K562 (cell line): ENCODE measurements at regions not wholly inside any gene's neighbourhood (a gene's known extent, or its start where the extent isn't known, plus 50 kb on each side); places are given as distances from the start of the nearest gene placed in this dataset.

ENCODE experiments used
- ATAC-seq: fragments of 200-7000 bp; cut with Tn5 transposase; 3 replicates; pipeline ENCODE4 v1.9.1; 2020; ENCODE audit warnings: moderate library complexity
- BruUV-seq: library from RNA; stranded (reverse); fragments of 400-500 nt; replicated peaks from 2 replicates; lab custom pipeline; 2021; lab: Mats Ljungman, UMichigan
- CTCF ChIA-PET: fragments of 300-600 bp; formaldehyde crosslinking; extraction: SDS; loops from one replicate; lab custom pipeline; 2021; ENCODE audit warnings: low intra/inter-chr PET ratio; lab: Yijun Ruan, JAX
- POLR2A ChIA-PET: fragments of 300-600, 350-650 bp; sonication (Branson Sonifier 250); formaldehyde crosslinking; extraction: SDS; loops from one replicate; lab custom pipeline; 2021; ENCODE audit warnings: antibody characterized with exemption, inconsistent platforms; lab: Yijun Ruan, JAX
- DNase-seq, 4 experiments: peaks; one replicate each; pipeline versions ENCODE4 v3.0.0 to v3.0.0-alpha.2; 2011 to 2018; ENCODE audit warnings: low spot score in 3 of 4, mixed read lengths in 3 of 4; ENCODE audit errors: extremely low read depth in 1 of 4
- FAIRE-seq: peaks from 2 replicates; lab custom pipeline; 2011; peaks lifted over from hg19 to GRCh38; lab: Jason Lieb, UNC
- H2AFZ ChIP-seq: 2 replicates; pipeline ENCODE4 v1.6.0; 2011; ENCODE audit warnings: low read depth, low read length, control low read depth, inconsistent platforms
- H3K27ac ChIP-seq: fragments of 200-600 bp; 3 replicates; pipeline ENCODE4 v1.8.0; 2011; ENCODE audit warnings: low read depth, mild to moderate bottlenecking, control low read depth, inconsistent platforms, low read length, moderate library complexity, mixed read lengths; ENCODE audit errors: extremely low read depth
- H3K27me3 ChIP-seq, 2 experiments: fragments of 300-600 bp in 1 of 2; 2 replicates in 1 of 2; 3 replicates in 1 of 2; pipeline versions ENCODE4 v1.6.0 to v1.8.0; 2011; ENCODE audit warnings: inconsistent platforms in 2 of 2, low read length in 2 of 2, mild to moderate bottlenecking in 1 of 2, mixed read lengths in 1 of 2, moderate library complexity in 1 of 2; ENCODE audit not compliant: control insufficient read depth in 2 of 2, insufficient read depth in 2 of 2
- H3K36me3 ChIP-seq: fragments of 300-600 bp; 3 replicates; pipeline ENCODE4 v1.8.0; 2011; ENCODE audit warnings: mild to moderate bottlenecking, low read length, inconsistent platforms; ENCODE audit not compliant: control insufficient read depth, insufficient read depth
- H3K4me1 ChIP-seq, 2 experiments: fragments of 200-600 bp in 1 of 2; replicated peaks in 1 of 2; 2 replicates in 1 of 2; 3 replicates in 1 of 2; pipeline versions ENCODE4 v1.5.1 to v1.8.0; 2011; ENCODE audit warnings: inconsistent platforms in 2 of 2, low read length in 2 of 2, mild to moderate bottlenecking in 1 of 2, mixed read lengths in 1 of 2, moderate library complexity in 1 of 2; ENCODE audit not compliant: control insufficient read depth in 2 of 2, insufficient read depth in 2 of 2
- H3K4me2 ChIP-seq: 2 replicates; pipeline ENCODE4 v1.6.1; 2011; ENCODE audit warnings: low read length, control low read depth, inconsistent platforms, mixed read lengths; ENCODE audit not compliant: insufficient read depth
- H3K4me3 ChIP-seq: fragments of 200-600 bp; sonication (generic), shearing (Covaris generic); 2 replicates; pipeline ENCODE4 v1.5.1; 2016; ENCODE audit warnings: control low read depth, inconsistent platforms
- H3K79me2 ChIP-seq: fragments of 200-600 bp; 3 replicates; pipeline ENCODE4 v1.8.0; 2011; ENCODE audit warnings: low read length, inconsistent platforms; ENCODE audit not compliant: control insufficient read depth, insufficient read depth
- H3K9ac ChIP-seq, 2 experiments: 2 replicates each; pipeline versions ENCODE4 v1.6.0 to v1.6.1; 2011; ENCODE audit warnings: low read depth in 2 of 2, low read length in 2 of 2, control low read depth in 1 of 2, inconsistent platforms in 1 of 2, mild to moderate bottlenecking in 1 of 2, mixed read lengths in 1 of 2; ENCODE audit not compliant: insufficient read depth in 1 of 2
- H3K9me1 ChIP-seq: one replicate; pipeline ENCODE4 v1.6.0; 2011; ENCODE audit warnings: inconsistent platforms, mild to moderate bottlenecking, low read length, moderate library complexity; ENCODE audit not compliant: control insufficient read depth, insufficient read depth
- H3K9me3 ChIP-seq: replicated peaks from 2 replicates; pipeline ENCODE4 v1.5.1; 2011; ENCODE audit warnings: low read depth, low read length, inconsistent platforms; ENCODE audit not compliant: control insufficient read depth, insufficient read depth
- H4K20me1 ChIP-seq: replicated peaks from 2 replicates; pipeline ENCODE4 v1.6.1; 2011; ENCODE audit warnings: low read length, inconsistent platforms, mixed read lengths; ENCODE audit not compliant: control insufficient read depth, insufficient read depth
- ARHGAP35 ChIP-seq: fragments of 450-650 bp; IDR thresholded peaks from 2 replicates; pipeline ENCODE4 v1.6.1; 2018; ENCODE audit not compliant: partially characterized antibody
- ARID3A ChIP-seq: IDR thresholded peaks from 2 replicates; pipeline ENCODE4 v1.6.1; 2012; ENCODE audit warnings: low read depth, low read length, improper control_type of control experiment, borderline replicate concordance
- ATF7 ChIP-seq: fragments of 450-650 bp; IDR thresholded peaks from 2 replicates; pipeline ENCODE4 v1.7.1; 2014; ENCODE audit warnings: mild to moderate bottlenecking, moderate library complexity
- CBX5 ChIP-seq: IDR thresholded peaks from 2 replicates; pipeline ENCODE4 v1.6.1; 2014; ENCODE audit warnings: low read depth, borderline replicate concordance
- EZH2 ChIP-seq: IDR thresholded peaks from 2 replicates; pipeline ENCODE4 v1.6.1; 2012; ENCODE audit warnings: low read depth, mild to moderate bottlenecking, inconsistent platforms, low read length, borderline replicate concordance
- FOXK1 ChIP-seq: sonication (generic); formaldehyde crosslinking; IDR thresholded peaks from 2 replicates; pipeline ENCODE4 v1.8.0; 2022; ENCODE audit warnings: missing genetic modification reagents, mild to moderate bottlenecking, borderline replicate concordance
- HLTF ChIP-seq: fragments of 450-650 bp; IDR thresholded peaks from 2 replicates; pipeline ENCODE4 v1.6.1; 2016
- PTTG1 ChIP-seq: fragments of 450-650 bp; IDR thresholded peaks from 2 replicates; pipeline ENCODE4 v1.6.1; 2016; ENCODE audit warnings: low read depth, mild to moderate bottlenecking, missing genetic modification characterization, missing compliant biosample characterization
- RBM15 ChIP-seq: fragments of 200-400 bp; formaldehyde crosslinking; IDR thresholded peaks from 2 replicates; pipeline ENCODE4 v1.6.1; 2018; ENCODE audit warnings: mild to moderate bottlenecking, low read length, moderate library complexity; ENCODE audit not compliant: insufficient read depth
- RBM25 ChIP-seq: fragments of 200-400 bp; formaldehyde crosslinking; IDR thresholded peaks from 2 replicates; pipeline ENCODE4 v1.6.1; 2018; ENCODE audit warnings: low read length, low read depth, moderate library complexity; ENCODE audit not compliant: severe bottlenecking
- SAFB2 ChIP-seq: fragments of 200-400 bp; formaldehyde crosslinking; IDR thresholded peaks from 2 replicates; pipeline ENCODE4 v1.6.1; 2018; ENCODE audit warnings: borderline replicate concordance, low read length, low read depth, moderate library complexity; ENCODE audit not compliant: severe bottlenecking
- SIX5 ChIP-seq, 2 experiments: IDR thresholded peaks; 2 replicates each; pipeline ENCODE4 v1.6.1; 2011; ENCODE audit warnings: low read length in 2 of 2, borderline replicate concordance in 1 of 2, low read depth in 1 of 2, mild to moderate bottlenecking in 1 of 2, moderate library complexity in 1 of 2; ENCODE audit not compliant: insufficient read depth in 1 of 2
- SPI1 ChIP-seq: IDR thresholded peaks from 2 replicates; pipeline ENCODE4 v1.6.1; 2011; ENCODE audit warnings: low read depth, low read length, control low read depth, borderline replicate concordance
- TFAP4 ChIP-seq: sonication (generic); formaldehyde crosslinking; IDR thresholded peaks from 2 replicates; pipeline ENCODE4 v1.8.0; 2022; ENCODE audit warnings: missing genetic modification reagents, mild to moderate bottlenecking, moderate library complexity, borderline replicate concordance
- ZFP91 ChIP-seq: sonication (generic); formaldehyde crosslinking; IDR thresholded peaks from 2 replicates; pipeline ENCODE4 v1.8.0; 2022; ENCODE audit warnings: mild to moderate bottlenecking, missing genetic modification reagents
- ZNF263 ChIP-seq: sonication (generic); formaldehyde crosslinking; IDR thresholded peaks from 2 replicates; pipeline ENCODE4 v1.8.0; 2022; ENCODE audit warnings: mild to moderate bottlenecking, missing genetic modification reagents, borderline replicate concordance
- ZNF511 ChIP-seq: sonication (generic); formaldehyde crosslinking; IDR thresholded peaks from 2 replicates; pipeline ENCODE4 v1.8.0; 2022; ENCODE audit warnings: mild to moderate bottlenecking, missing genetic modification reagents
- ZNF551 ChIP-seq: fragments of 250-450 bp; sonication (Bioruptor Pico); IDR thresholded peaks from 2 replicates; pipeline ENCODE4 v1.5.0; 2021; ENCODE audit warnings: mild to moderate bottlenecking, moderate library complexity
- WGBS: fragments of 100-300 bp; shearing (Covaris generic); methylation state at CpG from one replicate; pipeline ENCODE4 v1.1.6; 2016; ENCODE audit warnings: low coverage, mixed read lengths; ENCODE audit not compliant: insufficient coverage; ENCODE audit errors: missing lambda C conversion rate; 5-methylcytosine and 5-hydroxymethylcytosine counted together
- in situ Hi-C: fragments of 300-500 bp; cut with MboI; formaldehyde crosslinking; loops from 4 replicates; pipeline ENCODE4 v1.15.0; 2018; ENCODE audit warnings: inconsistent platforms, mixed read lengths
- intact Hi-C: fragments of 100-400 bp; cut with micrococcal nuclease; formaldehyde crosslinking; loops from 2 replicates; pipeline ENCODE4 v1.14.2; 2022

GRCh38 chr13:53160211-53160610 is 131.6 kb downstream of the OLFM4 start (continued):
- TF ChIP-seq ZFP91 (no peak), SPI1 (no peak), HLTF (no peak), TFAP4 (CRISPR knock-in tag) (no peak), ZNF263 (no peak), RBM15 (no peak), ZNF551 (CRISPR knock-in tag) (no peak), FOXK1 (CRISPR knock-in tag) (no peak), SIX5 (IDR thresholded peaks at IDR 0.05; ENCODE audit: borderline replicate concordance in 1 of 2, insufficient read depth in 1 of 2, low read depth in 1 of 2, low read length in 2 of 2) (no peak)

GRCh38 chr13:53161251-53161650 is 132.6 kb downstream of the OLFM4 start:
- no peak overlapping the region for H2AFZ ChIP-seq
- BruUV-seq, result no TSS peak
- DNase-seq (no peak), ATAC-seq (no peak), FAIRE-seq (no peak)
- H3K27ac ChIP-seq, result no peak overlapping the region
- no peak overlapping the region for H3K9ac ChIP-seq
- H3K9me1 ChIP-seq, result no peaks in the 10 kb centered on the region
- ChIA-PET CTCF (no interaction called here), POLR2A (no interaction called here)
- intact Hi-C loops (no loop called here), in situ Hi-C loops (loop anchor here (25.0 kb wide), 1 partner anchor 549 kb away; no protein-coding TSS in a partner anchor)
- H4K20me1 ChIP-seq, result no peaks in the 10 kb centered on the region
- H3K4me3 ChIP-seq, result no peak overlapping the region
- H3K9me3 ChIP-seq, result no peaks in the 10 kb centered on the region
- H3K79me2 ChIP-seq, result no peaks in the 10 kb centered on the region
- 0% methylated on average over 1 of the region's 1 CpG for WGBS
- H3K36me3 ChIP-seq, result no peaks in the 10 kb centered on the region
- no peak overlapping the region for H3K4me2 ChIP-seq
- H3K4me1 ChIP-seq, result no peaks in the 10 kb centered on the region
- no peaks in the 10 kb centered on the region for H3K27me3 ChIP-seq
- no peak for TF ChIP-seq CBX5
- TF ChIP-seq ZNF511 (CRISPR knock-in tag), result no peak
- no peak for TF ChIP-seq SAFB2
- no peak for TF ChIP-seq ARHGAP35
- no peak for TF ChIP-seq PTTG1 (tag)
- no peak for TF ChIP-seq RBM25
- TF ChIP-seq EZH2, result no peak
- no peak for TF ChIP-seq ARID3A
- TF ChIP-seq ATF7, result no peak
